PC-9 (cell line): ENCODE measurements at regions not wholly inside any gene's neighbourhood (a gene's known extent, or its start where the extent isn't known, plus 50 kb on each side); places are given as distances from the start of the nearest gene placed in this dataset.

Experiments
- BruUV-seq: library from RNA; stranded (reverse); fragments of 400-500 nt; replicated peaks from 2 replicates; lab custom pipeline; 2021; lab: Mats Ljungman, UMichigan
- CTCF ChIA-PET: fragments of 300-600 bp; sonication (Branson Sonifier 250); formaldehyde crosslinking; loops from one replicate; lab custom pipeline; 2022; ENCODE audit warnings: antibody characterized with exemption; lab: Charles Lee
- POLR2A ChIA-PET: fragments of 300-600 bp; sonication (Branson Sonifier 250); formaldehyde crosslinking; loops from one replicate; lab custom pipeline; 2022; ENCODE audit warnings: antibody characterized with exemption; ENCODE audit not compliant: unreplicated experiment; lab: Charles Lee
- DNase-seq, 2 experiments: peaks; one replicate each; pipeline versions ENCODE4 v3.0.0 to v3.0.0-alpha.2; 2015 to 2022; ENCODE audit warnings: mixed read lengths in 1 of 2
- H2AFZ ChIP-seq: fragments of 200-600 bp; sonication (generic); 2 replicates; pipeline ENCODE4 v1.8.1; 2017; ENCODE audit warnings: antibody characterized with exemption
- H3F3A ChIP-seq: fragments of 200-600 bp; sonication (generic); 2 replicates; pipeline ENCODE4 v1.8.1; 2017; ENCODE audit warnings: antibody characterized with exemption, mild to moderate bottlenecking, low read depth; ENCODE audit not compliant: insufficient read depth
- H3K27ac ChIP-seq: fragments of 200-600 bp; sonication (generic); 2 replicates; pipeline ENCODE4 v1.6.1; 2016; ENCODE audit warnings: mixed run types
- H3K27me3 ChIP-seq: fragments of 200-600 bp; sonication (generic); 2 replicates; pipeline ENCODE4 v1.6.1; 2016; ENCODE audit warnings: low read depth, mixed run types; ENCODE audit not compliant: insufficient read depth
- H3K36me3 ChIP-seq: fragments of 200-600 bp; sonication (generic); 2 replicates; pipeline ENCODE4 v1.6.1; 2016; ENCODE audit warnings: low read depth, mixed run types
- H3K4me1 ChIP-seq: fragments of 200-600 bp; sonication (generic); replicated peaks from 2 replicates; pipeline ENCODE4 v1.6.1; 2016; ENCODE audit warnings: mixed run types; ENCODE audit not compliant: insufficient read depth
- H3K4me2 ChIP-seq: fragments of 200-600 bp; sonication (generic); 2 replicates; pipeline ENCODE4 v1.6.1; 2017; ENCODE audit warnings: mixed run types
- H3K4me3 ChIP-seq: fragments of 200-600 bp; sonication (generic); 2 replicates; pipeline ENCODE4 v1.6.1; 2016; ENCODE audit warnings: mixed run types
- H3K79me2 ChIP-seq: fragments of 200-600 bp; sonication (generic); 2 replicates; pipeline ENCODE4 v1.6.1; 2017; ENCODE audit warnings: low read depth, mixed run types
- H3K9me2 ChIP-seq: fragments of 200-600 bp; sonication (generic); 2 replicates; pipeline ENCODE4 v1.8.1; 2017; ENCODE audit warnings: mild to moderate bottlenecking; ENCODE audit not compliant: insufficient read depth
- H3K9me3 ChIP-seq: fragments of 200-600 bp; sonication (generic); 2 replicates; pipeline ENCODE4 v1.8.1; 2016; ENCODE audit warnings: low read depth; ENCODE audit not compliant: insufficient read depth
- H4K20me1 ChIP-seq: fragments of 200-600 bp; sonication (generic); 2 replicates; pipeline ENCODE4 v1.8.1; 2017; ENCODE audit not compliant: insufficient read depth
- CTCF ChIP-seq: fragments of 200-600 bp; sonication (generic); conservative IDR thresholded peaks from 2 replicates; pipeline ENCODE4 v1.6.1; 2017; ENCODE audit warnings: mixed run types, antibody characterized with exemption, mild to moderate bottlenecking, moderate library complexity
- EZH2 ChIP-seq: fragments of 200-600 bp; sonication (generic); IDR thresholded peaks from 2 replicates; pipeline ENCODE4 v1.8.0; 2017; ENCODE audit warnings: antibody characterized with exemption, low read depth
- intact Hi-C: fragments of 100-400 bp; cut with micrococcal nuclease; formaldehyde crosslinking; loops from one replicate; pipeline ENCODE4 v1.10.0; 2022; ENCODE audit not compliant: unreplicated experiment

GRCh38 chr14:44653641-44654040, 146.6 kb upstream of the FSCB start:
- Histone ChIP-seq H3F3A (no peaks in the 10 kb centered on the region), H3K27me3 (no peaks in the 10 kb centered on the region), H3K27ac (no peak overlapping the region), H3K79me2 (no peaks in the 10 kb centered on the region), H3K36me3 (no peaks in the 10 kb centered on the region), H3K9me3 (no peaks in the 10 kb centered on the region), H2AFZ (no peak overlapping the region), H4K20me1 (no peaks in the 10 kb centered on the region), H3K4me3 (no peak overlapping the region), H3K4me1 (no peaks in the 10 kb centered on the region), H3K4me2 (no peak overlapping the region), H3K9me2 (no peaks in the 10 kb centered on the region; the same call in 1 of the 2 replicates)
- ChIA-PET CTCF (no interaction called here), POLR2A (no interaction called here)
- TF ChIP-seq CTCF (no peak), EZH2 (no peak)
- intact Hi-C loops: no loop called here
- no peak for DNase-seq
- BruUV-seq: no TSS peak

GRCh38 chr14:44652640-44653039, 145.6 kb upstream of the FSCB start:
- H3K4me3 ChIP-seq: no peak overlapping the region
- H3K4me1 ChIP-seq: no peaks in the 10 kb centered on the region
- no peak overlapping the region for H3K4me2 ChIP-seq
- H3F3A ChIP-seq: no peaks in the 10 kb centered on the region
- CTCF ChIA-PET: no interaction called here
- H3K36me3 ChIP-seq: no peaks in the 10 kb centered on the region
- no peaks in the 10 kb centered on the region for H4K20me1 ChIP-seq
- no peak overlapping the region for H2AFZ ChIP-seq
- POLR2A ChIA-PET: no interaction called here
- no peak for TF ChIP-seq EZH2
- no peak for TF ChIP-seq CTCF
- BruUV-seq: no TSS peak
- no peak overlapping the region for H3K27ac ChIP-seq
- H3K9me2 ChIP-seq: no peaks in the 10 kb centered on the region; the same call in 1 of the 2 replicates
- H3K79me2 ChIP-seq: no peaks in the 10 kb centered on the region
- no peak for DNase-seq
- intact Hi-C loops: no loop called here
- H3K27me3 ChIP-seq: no peaks in the 10 kb centered on the region
- H3K9me3 ChIP-seq: no peaks in the 10 kb centered on the region

GRCh38 chr14:44649061-44649460, 142.0 kb upstream of the FSCB start:
- Histone ChIP-seq H3K4me1 (no peaks in the 10 kb centered on the region), H3F3A (no peaks in the 10 kb centered on the region), H3K4me3 (no peak overlapping the region), H3K27ac (no peak overlapping the region), H3K79me2 (no peaks in the 10 kb centered on the region), H3K9me2 (no peaks in the 10 kb centered on the region), H2AFZ (no peak overlapping the region), H3K27me3 (no peaks in the 10 kb centered on the region), H4K20me1 (no peaks in the 10 kb centered on the region), H3K36me3 (no peaks in the 10 kb centered on the region), H3K4me2 (no peak overlapping the region), H3K9me3 (no peaks in the 10 kb centered on the region)
- intact Hi-C loops: no loop called here
- no TSS peak for BruUV-seq
- POLR2A ChIA-PET: no interaction called here
- no peak for DNase-seq
- TF ChIP-seq CTCF (no peak), EZH2 (no peak)
- CTCF ChIA-PET: no interaction called here
